Body of pancreas (tissue), 4 donors: ENCODE measurements at regions not wholly inside any gene's neighbourhood (a gene's known extent, or its start where the extent isn't known, plus 50 kb on each side); places are given as distances from the start of the nearest gene placed in this dataset.
A peak's percentile ranks its signal among the peaks of the same experiment; 100 is the strongest.

Source experiments
- ATAC-seq: fragments of 150-250 bp; one replicate; pipeline ENCODE4 v1.9.1; 2016
- DNase-seq, 4 donors: peaks; one replicate each; pipeline ENCODE4 v3.0.0-alpha.2; 2019
- H3K27ac ChIP-seq, 4 donors: fragments of 200-600 bp; sonication (generic); 1 replicate in 3 of 4; 2 replicates in 1 of 4; pipeline versions ENCODE4 v1.5.1 to v1.6.1; 2016 to 2019; ENCODE audit warnings: mild to moderate bottlenecking in 1 of 4, mixed read lengths in 1 of 4, moderate library complexity in 1 of 4
- H3K27me3 ChIP-seq, 2 donors: fragments of 200-600 bp; sonication (generic); one replicate each; pipeline ENCODE4 v1.6.0; 2016; ENCODE audit warnings: mild to moderate bottlenecking in 1 of 2
- H3K36me3 ChIP-seq, 2 donors: fragments of 200-600 bp; sonication (generic); replicated peaks in 1 of 2; 2 replicates each; pipeline ENCODE4 v1.5.1; 2016; ENCODE audit warnings: low read depth in 2 of 2; ENCODE audit not compliant: insufficient read depth in 1 of 2
- H3K4me1 ChIP-seq: fragments of 200-600 bp; sonication (generic); one replicate; pipeline ENCODE4 v1.6.0; 2016
- H3K4me3 ChIP-seq, 2 donors: fragments of 200-600 bp; sonication (generic); 1 replicate in 1 of 2; 2 replicates in 1 of 2; pipeline ENCODE4 v1.5.1; 2016 to 2019
- H3K9me3 ChIP-seq, 3 donors: fragments of 200-600 bp; sonication (generic); 1 replicate in 2 of 3; 2 replicates in 1 of 3; pipeline ENCODE4 v1.5.1; 2016
- CTCF ChIP-seq, 7 experiments: fragments of 450-650 bp in 4 of 7; fragments of 200-600 bp in 3 of 7; sonication (generic) in 3 of 7; IDR thresholded peaks; one replicate each; pipeline ENCODE4 v1.5.1; 2016 to 2019; ENCODE audit warnings: antibody characterized with exemption in 7 of 7
- POLR2A ChIP-seq, 3 donors: fragments of 450-650 bp; IDR thresholded peaks; one replicate each; pipeline ENCODE4 v1.6.1; 2016; ENCODE audit warnings: antibody characterized with exemption in 3 of 3, mild to moderate bottlenecking in 2 of 3
- WGBS, 2 donors: methylation state at CpG; one replicate each; pipeline ENCODE4 v1.1.5; 2017; 5-methylcytosine and 5-hydroxymethylcytosine counted together
- intact Hi-C: fragments of 100-400 bp; cut with DNase I; formaldehyde crosslinking; loops from one replicate; pipeline ENCODE4 v1.15.1; 2023

- Histone ChIP-seq H3K27ac (no peak overlapping the region), H3K4me1 (no peaks in the 10 kb centered on the region), H3K4me3 (no peak overlapping the region), H3K9me3 (no peaks in the 10 kb centered on the region), H3K27me3 (no peaks in the 10 kb centered on the region), H3K36me3 (no peaks in the 10 kb centered on the region)
- no peak for TF ChIP-seq POLR2A (IDR thresholded peaks at IDR 0.05)
- no peak for TF ChIP-seq CTCF (IDR thresholded peaks at IDR 0.05)
- WGBS, 2 donors: 29 to 46% methylated on average over 1 of the region's 1 CpG
- DNase-seq: no peak
- intact Hi-C loops: no loop called here
- no peak for ATAC-seq
Measured at GRCh38 chr2:77602771-77603170, 80.6 kb upstream of the LRRTM4 start.

GRCh38 chr2:77604953-77605929, 83.1 kb upstream of the LRRTM4 start:
- H3K27me3 ChIP-seq: no peaks in the 10 kb centered on the region
- ATAC-seq (peak; percentile 71), DNase-seq (peak in 1 of 4 donors; percentile 14)
- H3K4me3 ChIP-seq: no peak overlapping the region
- WGBS, 2 donors: 20 to 35% methylated on average over 3 of the region's 3 CpGs
- TF ChIP-seq POLR2A (IDR thresholded peaks at IDR 0.05): no peak
- H3K36me3 ChIP-seq: no peaks in the 10 kb centered on the region
- intact Hi-C loops: no loop called here
- H3K9me3 ChIP-seq: no peaks in the 10 kb centered on the region
- peak overlapping the region in 2 of 4 donors; percentile 14 to 52 for H3K27ac ChIP-seq
- H3K4me1 ChIP-seq: no peaks in the 10 kb centered on the region

GRCh38 chr2:77608510-77608909, 86.3 kb upstream of the LRRTM4 start:
- H3K36me3 ChIP-seq: no peaks in the 10 kb centered on the region
- DNase-seq (no peak), ATAC-seq (no peak)
- TF ChIP-seq POLR2A (IDR thresholded peaks at IDR 0.05) (no peak), CTCF (IDR thresholded peaks at IDR 0.05) (no peak)
- H3K9me3 ChIP-seq: no peaks in the 10 kb centered on the region
- H3K27me3 ChIP-seq: no peaks in the 10 kb centered on the region
- no peak overlapping the region for H3K4me3 ChIP-seq
- no peak overlapping the region for H3K27ac ChIP-seq
- no peaks in the 10 kb centered on the region for H3K4me1 ChIP-seq
- intact Hi-C loops: no loop called here

GRCh38 chr2:77629539-77629938, 107.4 kb upstream of the LRRTM4 start:
- no peak for ATAC-seq
- H3K4me3 ChIP-seq: no peak overlapping the region
- H3K36me3 ChIP-seq: no peaks in the 10 kb centered on the region
- peak overlapping the region in 2 of 4 donors; percentile 12 to 40 for H3K27ac ChIP-seq
- no peaks in the 10 kb centered on the region for H3K9me3 ChIP-seq
- no peak for TF ChIP-seq CTCF (IDR thresholded peaks at IDR 0.05)
- TF ChIP-seq POLR2A (IDR thresholded peaks at IDR 0.05): no peak
- 16 to 33% methylated on average over 3 of the region's 3 CpGs for WGBS, 2 donors
- no peaks in the 10 kb centered on the region for H3K4me1 ChIP-seq
- intact Hi-C loops: no loop called here
- DNase-seq: no peak
- H3K27me3 ChIP-seq: no peaks in the 10 kb centered on the region

- Histone ChIP-seq H3K4me1 (no peaks in the 10 kb centered on the region), H3K27ac (no peak overlapping the region), H3K27me3 (no peaks in the 10 kb centered on the region), H3K4me3 (no peak overlapping the region), H3K9me3 (no peaks in the 10 kb centered on the region), H3K36me3 (no peaks in the 10 kb centered on the region)
- DNase-seq: no peak
- TF ChIP-seq POLR2A (IDR thresholded peaks at IDR 0.05) (no peak), CTCF (IDR thresholded peaks at IDR 0.05) (no peak)
- ATAC-seq: no peak
- intact Hi-C loops: no loop called here
Measured at GRCh38 chr2:77631007-77631406, 108.8 kb upstream of the LRRTM4 start.
